ENCODE measurements at regions not wholly inside any gene's neighbourhood (a gene's known extent, or its start where the extent isn't known, plus 50 kb on each side); places are given as distances from the start of the nearest gene placed in this dataset.

- no peak for DNase-seq
These were observed 82.0 kb upstream of the PRLR start for GRCh38 chr5:35312267-35312666.

GRCh38 chr5:35309365-35310130 lies 79.3 kb upstream of the PRLR start:
- DNase-seq, result no peak

GRCh38 chr5:35308421-35308820 lies 78.1 kb upstream of the PRLR start:
- no peak for DNase-seq

GRCh38 chr5:35306716-35307365 lies 76.6 kb upstream of the PRLR start:
- DNase-seq, result no peak

GRCh38 chr5:35305336-35306020 lies 75.2 kb upstream of the PRLR start:
- no peak for DNase-seq

GRCh38 chr5:35304291-35304690 lies 74.0 kb upstream of the PRLR start:
- DNase-seq, result no peak

GRCh38 chr5:35303152-35303551 lies 72.9 kb upstream of the PRLR start:
- DNase-seq, result no peak

GRCh38 chr5:35302544-35302943 lies 72.3 kb upstream of the PRLR start:
- no peak for DNase-seq

GRCh38 chr5:35297755-35298154 lies 67.5 kb upstream of the PRLR start:
- DNase-seq, result no peak

GRCh38 chr5:35294976-35295375 lies 64.7 kb upstream of the PRLR start:
- no peak for DNase-seq

GRCh38 chr5:35294017-35294416 lies 63.7 kb upstream of the PRLR start:
- DNase-seq, result no peak

GRCh38 chr5:35285435-35285834 lies 55.1 kb upstream of the PRLR start:
- DNase-seq, result no peak

- no peak for DNase-seq
These were observed 54.7 kb upstream of the PRLR start for GRCh38 chr5:35285011-35285410.

- DNase-seq, result no peak
These were observed 54.1 kb upstream of the PRLR start for GRCh38 chr5:35284364-35284763.

- DNase-seq, result no peak
These were observed 52.5 kb upstream of the PRLR start for GRCh38 chr5:35282810-35283209.

GRCh38 chr5:35281613-35282012 lies 51.3 kb upstream of the PRLR start:
- no peak for DNase-seq

All from hematopoietic multipotent progenitor cell treated with erythropoietin and hydrocortisone succinate and interleukin-3 and kit ligand, for 6 days (in vitro differentiated cells).